ENCODE measurements at regions not wholly inside any gene's neighbourhood (a gene's known extent, or its start where the extent isn't known, plus 50 kb on each side); places are given as distances from the start of the nearest gene placed in this dataset.

DNA sequence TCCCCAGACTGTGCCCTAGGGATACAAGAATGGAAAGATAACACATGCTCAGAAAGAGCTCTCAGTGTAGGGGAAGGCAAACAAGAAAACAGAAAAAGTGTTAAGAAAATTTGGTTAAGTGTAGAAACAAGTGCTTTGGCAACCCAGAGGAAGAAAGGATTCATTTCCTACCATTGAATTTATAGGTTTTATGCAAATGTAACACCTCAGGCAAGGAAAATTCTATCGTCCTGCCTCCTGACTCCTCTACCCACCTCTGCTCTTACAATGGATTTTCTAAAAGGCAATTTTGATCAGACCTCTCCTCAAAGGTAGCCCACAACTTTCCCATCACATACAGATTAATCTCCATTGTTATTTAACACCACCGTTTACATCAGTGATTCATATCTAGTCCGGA, 298.7 kb downstream of the RFC3 start (continued):
- no peak for TF ChIP-seq ZFP3 (CRISPR knock-in tag; IDR thresholded peaks at IDR 0.05)
- TF ChIP-seq GLIS3 (CRISPR knock-in tag; IDR thresholded peaks at IDR 0.05), result no peak
- TF ChIP-seq CSDC2 (CRISPR knock-in tag; IDR thresholded peaks at IDR 0.05), result no peak
- TF ChIP-seq, protein P1, sequence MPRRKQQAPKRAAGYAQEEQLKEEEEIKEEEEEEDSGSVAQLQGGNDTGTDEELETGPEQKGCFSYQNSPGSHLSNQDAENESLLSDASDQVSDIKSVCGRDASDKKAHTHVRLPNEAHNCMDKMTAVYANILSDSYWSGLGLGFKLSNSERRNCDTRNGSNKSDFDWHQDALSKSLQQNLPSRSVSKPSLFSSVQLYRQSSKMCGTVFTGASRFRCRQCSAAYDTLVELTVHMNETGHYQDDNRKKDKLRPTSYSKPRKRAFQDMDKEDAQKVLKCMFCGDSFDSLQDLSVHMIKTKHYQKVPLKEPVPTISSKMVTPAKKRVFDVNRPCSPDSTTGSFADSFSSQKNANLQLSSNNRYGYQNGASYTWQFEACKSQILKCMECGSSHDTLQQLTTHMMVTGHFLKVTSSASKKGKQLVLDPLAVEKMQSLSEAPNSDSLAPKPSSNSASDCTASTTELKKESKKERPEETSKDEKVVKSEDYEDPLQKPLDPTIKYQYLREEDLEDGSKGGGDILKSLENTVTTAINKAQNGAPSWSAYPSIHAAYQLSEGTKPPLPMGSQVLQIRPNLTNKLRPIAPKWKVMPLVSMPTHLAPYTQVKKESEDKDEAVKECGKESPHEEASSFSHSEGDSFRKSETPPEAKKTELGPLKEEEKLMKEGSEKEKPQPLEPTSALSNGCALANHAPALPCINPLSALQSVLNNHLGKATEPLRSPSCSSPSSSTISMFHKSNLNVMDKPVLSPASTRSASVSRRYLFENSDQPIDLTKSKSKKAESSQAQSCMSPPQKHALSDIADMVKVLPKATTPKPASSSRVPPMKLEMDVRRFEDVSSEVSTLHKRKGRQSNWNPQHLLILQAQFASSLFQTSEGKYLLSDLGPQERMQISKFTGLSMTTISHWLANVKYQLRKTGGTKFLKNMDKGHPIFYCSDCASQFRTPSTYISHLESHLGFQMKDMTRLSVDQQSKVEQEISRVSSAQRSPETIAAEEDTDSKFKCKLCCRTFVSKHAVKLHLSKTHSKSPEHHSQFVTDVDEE (CRISPR knock-in tag; IDR thresholded peaks at IDR 0.05), result no peak
- TF ChIP-seq ARNTL (CRISPR knock-in tag; IDR thresholded peaks at IDR 0.05; ENCODE audit: borderline replicate concordance, low read depth), result no peak
- no peak for TF ChIP-seq TOX (CRISPR knock-in tag; IDR thresholded peaks at IDR 0.05; ENCODE audit: borderline replicate concordance)

DNA sequence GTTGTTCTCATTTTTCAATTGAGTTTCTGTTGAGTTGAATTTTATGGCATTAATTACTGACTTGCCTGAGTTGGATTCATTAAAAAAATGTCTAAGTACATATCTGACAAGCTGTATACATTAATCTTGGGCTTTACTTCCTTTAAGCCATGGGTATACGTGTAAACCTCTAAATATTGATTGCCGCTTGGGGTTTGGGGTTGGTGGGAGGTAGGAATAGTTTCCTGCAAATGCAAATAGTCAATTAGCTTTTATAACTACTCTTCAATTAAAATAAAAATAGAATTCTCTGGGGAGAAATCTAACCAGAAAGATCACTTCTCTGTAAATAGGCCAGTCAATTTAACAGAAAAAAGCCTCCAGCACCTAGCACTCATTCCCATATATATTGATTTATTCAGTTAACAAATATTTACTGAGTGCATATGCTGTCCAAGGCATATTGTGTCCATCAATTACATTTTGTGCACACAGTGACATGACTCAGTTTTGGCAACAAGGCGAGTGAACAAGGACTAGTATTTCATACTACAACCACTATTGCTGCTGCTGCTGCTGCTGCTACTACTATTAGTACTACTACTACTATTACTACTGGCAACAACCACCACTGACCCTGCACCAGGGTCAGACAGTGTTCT, 306.8 kb downstream of the RFC3 start:
- ATAC-seq, result no peak
- TF ChIP-seq, protein P1 (CRISPR knock-in tag; IDR thresholded peaks at IDR 0.05), result no peak
- no peak for TF ChIP-seq TOX (CRISPR knock-in tag; IDR thresholded peaks at IDR 0.05; ENCODE audit: borderline replicate concordance)
- TF ChIP-seq, protein P2, sequence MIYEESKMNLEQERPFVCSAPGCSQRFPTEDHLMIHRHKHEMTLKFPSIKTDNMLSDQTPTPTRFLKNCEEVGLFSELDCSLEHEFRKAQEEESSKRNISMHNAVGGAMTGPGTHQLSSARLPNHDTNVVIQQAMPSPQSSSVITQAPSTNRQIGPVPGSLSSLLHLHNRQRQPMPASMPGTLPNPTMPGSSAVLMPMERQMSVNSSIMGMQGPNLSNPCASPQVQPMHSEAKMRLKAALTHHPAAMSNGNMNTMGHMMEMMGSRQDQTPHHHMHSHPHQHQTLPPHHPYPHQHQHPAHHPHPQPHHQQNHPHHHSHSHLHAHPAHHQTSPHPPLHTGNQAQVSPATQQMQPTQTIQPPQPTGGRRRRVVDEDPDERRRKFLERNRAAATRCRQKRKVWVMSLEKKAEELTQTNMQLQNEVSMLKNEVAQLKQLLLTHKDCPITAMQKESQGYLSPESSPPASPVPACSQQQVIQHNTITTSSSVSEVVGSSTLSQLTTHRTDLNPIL (CRISPR knock-in tag; IDR thresholded peaks at IDR 0.05; ENCODE audit: low read depth), result no peak
- TF ChIP-seq ESRRG (CRISPR knock-in tag; IDR thresholded peaks at IDR 0.05), result no peak

DNA sequence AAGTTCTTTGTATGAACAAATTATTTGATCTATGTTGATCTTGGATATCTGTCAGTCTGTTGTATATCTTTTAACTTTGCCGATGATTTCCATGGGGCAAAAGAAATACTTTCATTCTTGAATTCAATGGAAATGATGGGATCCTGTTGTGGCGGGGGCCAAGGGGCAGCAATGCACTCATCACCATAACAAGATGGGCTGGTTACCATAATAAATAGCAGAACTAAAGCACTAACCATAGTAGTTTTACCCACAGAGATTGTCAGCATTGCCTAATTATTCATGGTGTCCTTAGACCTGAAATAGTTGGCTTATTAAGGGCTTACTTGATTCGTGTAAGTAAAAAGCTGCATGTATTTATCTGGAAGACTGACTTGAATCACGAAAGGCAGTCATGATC, 309.6 kb downstream of the RFC3 start:
- no peak for TF ChIP-seq ZC3H10 (CRISPR knock-in tag; IDR thresholded peaks at IDR 0.05)
- TF ChIP-seq ZNF8 (CRISPR knock-in tag; IDR thresholded peaks at IDR 0.05), result no peak
- TF ChIP-seq OSR1 (CRISPR knock-in tag; IDR thresholded peaks at IDR 0.05), result no peak
- TF ChIP-seq CSDC2 (CRISPR knock-in tag; IDR thresholded peaks at IDR 0.05), result no peak
- TF ChIP-seq ZFP30 (CRISPR knock-in tag; IDR thresholded peaks at IDR 0.05), result no peak
- no peak for TF ChIP-seq BACH2 (CRISPR knock-in tag; IDR thresholded peaks at IDR 0.05; ENCODE audit: borderline replicate concordance)
- no peak for TF ChIP-seq GLIS3 (CRISPR knock-in tag; IDR thresholded peaks at IDR 0.05)
- TF ChIP-seq, protein P1 (CRISPR knock-in tag; IDR thresholded peaks at IDR 0.05), result no peak
- no peak for TF ChIP-seq ZNF565 (CRISPR knock-in tag; conservative IDR thresholded peaks at IDR 0.05; ENCODE audit: low read depth)
- no peak for TF ChIP-seq TOX (CRISPR knock-in tag; IDR thresholded peaks at IDR 0.05; ENCODE audit: borderline replicate concordance)
- no peak for ATAC-seq

DNA sequence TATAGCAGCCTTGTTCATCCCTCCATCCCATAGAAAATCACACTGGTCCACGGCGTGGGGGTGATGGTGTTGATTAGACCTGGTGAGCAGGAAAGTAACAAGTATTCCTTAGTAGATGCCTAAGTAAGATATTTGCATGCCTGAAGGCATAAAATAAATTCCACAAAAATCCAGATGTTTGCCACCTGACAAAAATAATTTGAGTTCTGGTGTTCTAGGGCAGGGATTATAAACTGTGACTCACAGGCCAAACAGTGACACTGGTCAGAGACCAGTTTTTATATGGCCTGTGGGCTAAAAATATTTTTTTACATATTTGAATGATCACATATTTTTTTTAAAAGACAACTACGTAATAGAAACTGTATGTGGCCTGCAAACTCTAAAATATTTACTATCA, 310.7 kb downstream of the RFC3 start:
- ATAC-seq, result no peak
- TF ChIP-seq, protein P3, sequence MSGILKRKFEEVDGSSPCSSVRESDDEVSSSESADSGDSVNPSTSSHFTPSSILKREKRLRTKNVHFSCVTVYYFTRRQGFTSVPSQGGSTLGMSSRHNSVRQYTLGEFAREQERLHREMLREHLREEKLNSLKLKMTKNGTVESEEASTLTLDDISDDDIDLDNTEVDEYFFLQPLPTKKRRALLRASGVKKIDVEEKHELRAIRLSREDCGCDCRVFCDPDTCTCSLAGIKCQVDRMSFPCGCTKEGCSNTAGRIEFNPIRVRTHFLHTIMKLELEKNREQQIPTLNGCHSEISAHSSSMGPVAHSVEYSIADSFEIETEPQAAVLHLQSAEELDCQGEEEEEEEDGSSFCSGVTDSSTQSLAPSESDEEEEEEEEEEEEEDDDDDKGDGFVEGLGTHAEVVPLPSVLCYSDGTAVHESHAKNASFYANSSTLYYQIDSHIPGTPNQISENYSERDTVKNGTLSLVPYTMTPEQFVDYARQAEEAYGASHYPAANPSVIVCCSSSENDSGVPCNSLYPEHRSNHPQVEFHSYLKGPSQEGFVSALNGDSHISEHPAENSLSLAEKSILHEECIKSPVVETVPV (CRISPR knock-in tag; IDR thresholded peaks at IDR 0.05), result no peak
- no peak for TF ChIP-seq CSDC2 (CRISPR knock-in tag; IDR thresholded peaks at IDR 0.05)
- no peak for TF ChIP-seq TOX (CRISPR knock-in tag; IDR thresholded peaks at IDR 0.05; ENCODE audit: borderline replicate concordance)
- no peak for TF ChIP-seq ZFP30 (CRISPR knock-in tag; IDR thresholded peaks at IDR 0.05)
- TF ChIP-seq, protein P4, sequence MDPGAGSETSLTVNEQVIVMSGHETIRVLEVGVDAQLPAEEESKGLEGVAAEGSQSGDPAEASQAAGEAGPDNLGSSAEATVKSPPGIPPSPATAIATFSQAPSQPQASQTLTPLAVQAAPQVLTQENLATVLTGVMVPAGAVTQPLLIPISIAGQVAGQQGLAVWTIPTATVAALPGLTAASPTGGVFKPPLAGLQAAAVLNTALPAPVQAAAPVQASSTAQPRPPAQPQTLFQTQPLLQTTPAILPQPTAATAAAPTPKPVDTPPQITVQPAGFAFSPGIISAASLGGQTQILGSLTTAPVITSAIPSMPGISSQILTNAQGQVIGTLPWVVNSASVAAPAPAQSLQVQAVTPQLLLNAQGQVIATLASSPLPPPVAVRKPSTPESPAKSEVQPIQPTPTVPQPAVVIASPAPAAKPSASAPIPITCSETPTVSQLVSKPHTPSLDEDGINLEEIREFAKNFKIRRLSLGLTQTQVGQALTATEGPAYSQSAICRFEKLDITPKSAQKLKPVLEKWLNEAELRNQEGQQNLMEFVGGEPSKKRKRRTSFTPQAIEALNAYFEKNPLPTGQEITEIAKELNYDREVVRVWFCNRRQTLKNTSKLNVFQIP (CRISPR knock-in tag; IDR thresholded peaks at IDR 0.05; ENCODE audit: borderline replicate concordance, low read depth), result no peak
- TF ChIP-seq ARNTL (CRISPR knock-in tag; IDR thresholded peaks at IDR 0.05; ENCODE audit: borderline replicate concordance, low read depth), result no peak
- no peak for TF ChIP-seq SNAI2 (CRISPR knock-in tag; IDR thresholded peaks at IDR 0.05)

All from SK-N-SH treated with all-trans-retinoic acid at 6 μM for 48 hours (cell line).